NCI-H748 (cell line): ENCODE measurements at regions not wholly inside any gene's neighbourhood (a gene's known extent, or its start where the extent isn't known, plus 50 kb on each side); places are given as distances from the start of the nearest gene placed in this dataset.
"Not testable (repeated sequence)": the region's sequence is repeated elsewhere in the genome, so short reads cannot be mapped to it uniquely, and the experiment has no call there.

Source experiments
- DNase-seq: peaks from one replicate; lab custom pipeline; 2025; ENCODE audit not compliant: unreplicated experiment; lab: John Stamatoyannopoulos, UW

DNA sequence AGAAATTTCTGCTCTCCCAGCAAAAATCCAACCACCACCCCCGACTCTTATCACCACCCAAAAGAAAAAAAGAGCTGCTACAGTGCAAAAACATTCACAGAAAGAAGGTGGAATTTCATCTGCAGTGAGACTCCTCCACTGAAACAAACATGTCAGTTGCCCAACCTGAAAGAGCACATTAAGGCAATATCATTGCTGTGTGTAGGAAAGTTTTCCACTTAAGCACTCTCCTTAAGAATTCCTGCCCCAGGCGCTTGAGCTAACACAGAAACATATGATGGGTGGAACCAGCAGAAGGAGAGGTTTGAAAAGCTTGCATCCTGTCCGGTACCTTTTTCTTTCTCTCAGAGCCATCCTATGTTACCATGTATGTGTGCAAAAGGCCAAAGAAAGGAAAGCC, 200.8 kb upstream of the GADL1 start:
- DNase-seq: no peak

DNA sequence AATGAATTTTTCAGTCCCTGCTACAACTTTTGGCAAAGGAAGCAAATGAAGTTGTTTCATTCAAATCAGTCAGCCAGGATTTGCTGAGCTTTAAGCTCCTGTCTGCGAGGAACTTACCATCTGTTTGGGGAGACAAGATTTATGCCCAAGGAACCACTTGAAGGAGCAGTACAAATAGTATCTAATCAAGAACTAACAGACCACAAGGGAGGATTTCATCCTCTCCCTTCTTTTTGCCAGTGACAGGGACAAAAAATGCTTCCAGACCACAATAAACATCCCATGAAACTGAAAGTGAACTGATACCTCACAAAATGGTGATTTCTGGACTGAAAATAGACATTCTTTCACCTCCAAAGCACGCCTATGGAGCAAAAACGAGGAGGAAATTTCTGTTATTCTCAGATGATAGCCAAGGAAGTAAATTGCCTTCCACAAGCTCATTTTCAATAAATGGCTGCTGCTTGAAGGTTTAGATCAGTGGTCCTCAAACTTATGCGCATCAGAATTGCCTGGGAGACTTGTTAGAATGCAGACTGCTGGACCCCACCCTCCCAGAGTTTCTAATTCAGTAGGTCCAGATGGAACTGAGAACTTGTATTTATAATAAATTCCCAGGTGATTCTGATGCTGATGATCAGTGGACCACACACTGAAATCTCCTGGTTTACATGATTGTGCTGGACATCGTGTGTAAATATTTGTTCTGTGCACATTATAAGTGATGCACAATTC, 202.4 kb upstream of the GADL1 start:
- peak; percentile 43 for DNase-seq

DNA sequence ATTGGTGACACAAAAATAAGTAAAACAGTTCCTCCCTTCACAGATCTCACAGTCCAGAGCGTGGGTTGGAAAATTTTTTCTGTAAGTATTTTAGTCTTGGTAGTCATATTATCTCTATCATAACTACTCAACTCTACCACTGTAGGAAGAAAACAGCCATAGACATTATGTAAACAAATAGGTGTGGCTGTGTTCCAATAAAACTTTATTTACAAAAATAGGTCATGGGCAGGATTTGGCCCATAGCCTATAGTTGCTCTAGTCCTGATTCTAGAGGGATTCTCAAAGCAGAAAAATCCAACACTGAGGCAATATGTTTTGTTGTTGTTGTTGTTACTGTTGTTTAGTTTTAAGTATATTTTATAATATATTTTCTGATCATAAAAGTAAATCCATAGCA, 206.1 kb upstream of the GADL1 start:
- DNase-seq: no peak

DNA sequence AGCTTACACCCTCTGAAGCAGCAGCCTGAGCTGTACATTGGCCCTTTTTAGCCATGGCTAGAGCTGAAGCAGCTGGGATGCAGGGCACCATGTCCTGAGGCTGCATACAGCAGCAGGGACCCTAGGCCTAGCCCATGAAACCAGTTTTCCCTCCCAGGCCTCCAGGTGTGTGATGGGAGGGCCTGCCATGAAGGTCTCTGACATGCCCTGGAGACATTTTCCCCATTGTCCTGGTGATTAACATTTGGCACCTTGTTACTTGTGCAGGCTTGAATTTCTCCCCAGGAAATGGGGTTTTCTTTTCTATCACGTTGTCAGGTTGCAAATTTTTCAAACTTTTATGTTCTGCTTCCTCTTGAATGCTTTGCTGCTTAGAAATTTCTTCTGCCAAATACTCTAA, 206.8 kb upstream of the GADL1 start:
- DNase-seq: not testable (repeated sequence)

DNA sequence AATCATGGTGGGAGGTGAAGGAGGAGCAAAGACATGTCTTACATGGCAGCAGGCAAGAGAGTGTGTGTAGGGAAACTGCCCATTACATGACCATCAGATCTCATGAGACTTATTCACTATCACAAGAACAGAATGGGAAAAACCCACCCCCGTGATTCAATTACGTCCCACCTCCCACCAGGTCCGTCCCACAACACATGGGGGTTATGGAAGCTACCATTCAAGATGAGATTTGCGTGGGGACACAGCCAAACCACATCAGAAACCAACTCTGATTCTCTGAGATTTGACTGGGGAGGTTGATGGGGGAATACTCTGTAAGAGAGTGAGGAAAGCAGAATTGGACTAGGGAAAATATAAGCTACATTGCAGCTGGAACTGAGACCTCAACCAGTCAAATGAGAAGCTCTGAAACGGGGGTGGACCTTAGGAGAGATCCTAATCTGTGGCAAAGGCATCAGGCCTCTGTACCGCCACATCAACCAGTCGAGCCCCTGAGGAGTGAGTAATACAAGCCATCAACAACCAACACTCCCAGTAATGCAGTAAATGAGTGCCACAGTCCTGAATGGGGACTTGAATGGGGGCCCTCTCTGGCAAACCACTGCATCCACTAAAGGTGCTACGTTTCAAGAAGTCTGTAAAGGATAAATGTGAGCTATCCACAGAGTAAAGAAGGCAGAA, 207.9 kb upstream of the GADL1 start:
- no peak for DNase-seq

DNA sequence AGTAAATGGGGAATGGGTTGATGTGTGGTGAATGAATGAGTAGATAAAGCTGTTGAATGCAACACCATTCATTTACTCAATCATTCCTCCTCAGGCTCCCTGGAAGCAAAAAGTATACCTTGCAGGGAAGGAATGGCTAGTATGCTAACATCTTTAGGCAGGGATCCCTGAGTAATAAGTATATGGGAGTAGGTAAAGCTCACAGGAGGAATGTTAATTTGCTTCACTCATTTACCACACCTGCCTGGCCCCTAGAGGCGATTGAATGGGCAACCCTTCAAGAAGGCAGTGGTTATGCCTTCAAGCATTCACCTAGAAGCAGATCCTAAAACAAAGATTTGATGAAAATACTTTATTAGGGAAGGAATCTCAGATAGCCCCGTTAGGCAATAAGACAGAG, 208.7 kb upstream of the GADL1 start:
- no peak for DNase-seq

DNA sequence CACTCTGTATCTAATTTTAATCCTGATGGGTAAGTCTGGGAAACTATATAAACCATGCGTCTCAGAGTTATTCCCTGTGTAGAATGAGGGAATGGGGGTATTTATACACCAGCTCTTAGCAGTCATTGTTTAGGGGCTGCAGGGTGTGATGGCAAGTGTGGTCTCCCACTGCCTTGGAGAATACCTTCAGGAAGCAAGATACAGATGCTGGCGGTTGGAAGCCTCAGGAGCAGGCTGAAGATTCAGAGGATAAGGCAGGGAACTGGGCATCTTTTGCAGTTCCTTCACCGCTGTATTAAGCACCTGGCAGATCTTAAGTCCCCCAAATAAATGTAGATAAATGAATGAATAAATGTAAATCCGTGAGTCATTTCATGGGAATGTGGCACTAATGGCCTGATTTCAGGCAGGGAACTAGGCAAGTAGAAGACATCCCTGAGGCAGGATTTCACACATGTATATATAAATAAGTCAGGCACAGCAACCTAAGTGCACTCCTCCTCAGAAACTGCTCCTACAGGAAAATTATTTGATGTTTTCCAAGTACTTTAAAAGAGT, 209.2 kb upstream of the GADL1 start:
- DNase-seq: no peak

DNA sequence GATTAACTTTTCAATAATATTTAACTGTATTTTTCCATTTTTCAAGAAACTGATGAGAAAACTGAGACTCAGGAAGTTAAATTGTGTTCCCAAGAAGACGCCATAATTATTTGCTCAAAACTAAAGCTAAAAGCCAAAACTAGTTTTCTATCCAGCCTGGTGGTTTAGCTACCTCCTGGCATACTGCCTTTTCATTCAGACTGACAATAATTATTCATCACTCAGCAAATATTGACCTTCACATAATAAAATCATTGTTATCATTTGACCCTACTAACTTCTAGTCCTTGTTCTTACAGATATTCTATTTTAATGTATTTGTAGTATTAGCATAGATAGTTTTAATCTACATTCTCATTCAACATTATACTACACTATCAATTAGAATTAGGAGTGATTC, 210.6 kb upstream of the GADL1 start:
- DNase-seq: peak; percentile 15

DNA sequence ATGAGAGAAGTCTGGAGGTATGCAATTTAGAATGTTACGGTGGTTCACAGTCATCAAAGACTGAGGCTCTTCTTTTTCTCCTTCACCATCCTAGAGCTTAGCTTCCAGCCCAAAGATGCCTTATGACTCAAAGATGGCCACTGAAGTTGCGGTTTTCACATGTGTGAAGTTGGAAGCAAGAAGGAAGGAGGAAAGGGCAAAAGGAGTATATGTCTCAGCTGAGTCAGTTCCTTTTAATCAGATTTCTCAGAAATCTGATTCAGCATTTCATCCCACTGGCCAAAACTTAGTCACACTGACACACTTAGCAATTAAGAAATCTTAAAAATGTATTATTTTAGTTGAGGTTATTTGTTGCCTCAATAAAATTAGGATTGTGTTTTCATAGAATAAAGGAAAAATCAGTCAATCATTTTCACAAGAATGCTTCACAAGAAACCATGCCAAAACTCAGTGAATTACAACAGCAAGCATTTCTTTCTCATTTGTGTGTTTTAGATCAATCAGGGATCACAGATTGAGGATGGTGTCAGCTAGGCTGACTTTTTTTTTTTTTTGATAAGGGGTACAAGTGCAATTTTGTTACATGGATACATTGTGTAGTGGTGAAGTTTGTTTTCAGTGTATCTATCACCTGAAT, 211.1 kb upstream of the GADL1 start:
- DNase-seq: no peak

DNA sequence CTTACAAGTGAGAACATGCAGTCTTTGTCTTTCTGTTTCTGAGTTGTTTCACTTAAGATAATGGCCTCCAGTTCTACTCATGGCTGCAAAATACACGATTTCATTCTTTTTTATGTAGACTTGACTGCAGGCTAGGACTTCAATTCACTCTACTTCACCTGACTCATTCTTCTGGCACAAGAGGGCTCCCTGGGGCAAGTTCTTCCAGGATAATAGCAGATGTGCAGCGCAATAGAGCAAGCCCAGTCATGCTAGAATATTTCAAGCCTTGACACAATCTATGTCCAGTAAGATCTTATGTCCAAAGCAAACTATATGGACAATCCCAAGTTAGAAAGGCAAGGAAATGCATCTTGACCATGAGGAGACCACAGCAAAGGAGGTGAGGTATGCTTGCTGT, 211.7 kb upstream of the GADL1 start:
- no peak for DNase-seq

DNA sequence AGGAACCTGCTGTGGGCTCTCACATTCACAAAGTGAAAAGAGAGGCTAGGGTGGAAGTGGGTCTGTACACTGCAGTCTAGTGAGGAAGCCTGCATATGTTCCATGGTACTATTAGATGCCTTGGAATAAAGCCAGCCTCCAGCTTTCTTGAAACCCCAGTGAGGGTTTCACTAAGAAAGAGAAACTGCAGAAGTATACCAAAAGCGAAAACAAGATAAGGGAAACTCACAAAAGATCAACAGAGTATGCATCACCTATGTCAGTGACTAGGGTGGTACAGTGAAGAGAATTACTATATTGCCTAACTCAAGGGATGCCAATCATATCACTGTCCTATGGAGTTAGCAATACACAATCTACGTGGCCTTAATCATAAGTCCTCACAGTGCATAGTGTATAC, 212.5 kb upstream of the GADL1 start:
- no peak for DNase-seq

DNA sequence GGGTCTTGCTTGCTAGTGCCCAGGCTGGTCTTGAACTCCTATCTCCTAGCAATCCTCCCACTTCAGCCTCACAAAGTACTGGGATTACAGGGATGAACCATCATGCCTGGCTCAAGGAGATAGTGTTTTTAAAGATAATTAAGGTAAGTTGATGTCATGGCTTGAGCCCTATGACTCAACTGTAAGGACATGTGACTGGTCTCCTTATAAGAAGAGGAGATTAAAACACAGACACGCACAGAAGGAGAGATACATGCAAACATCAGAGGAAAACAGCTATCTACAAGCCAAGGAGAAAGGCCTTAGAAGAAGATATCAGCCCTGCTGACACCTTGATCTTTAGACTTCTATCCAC, 220.4 kb upstream of the GADL1 start:
- DNase-seq: no peak

DNA sequence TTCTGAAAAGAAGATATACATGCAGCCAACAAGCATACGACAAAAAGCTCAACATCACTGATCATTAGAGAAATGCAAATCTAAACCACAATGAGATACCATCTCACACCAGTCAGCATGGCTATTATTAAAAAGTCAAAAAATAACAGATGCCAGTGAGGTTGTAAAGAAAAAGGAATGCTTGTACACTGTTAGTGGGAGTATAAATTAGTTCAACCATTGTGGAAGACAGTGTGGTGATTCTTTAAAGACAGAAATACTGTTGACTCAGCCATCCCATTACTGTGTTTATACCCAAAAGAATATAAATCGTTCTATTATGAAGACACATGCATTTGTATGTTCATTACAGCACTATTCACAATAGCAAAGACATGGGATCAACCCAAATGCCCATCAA, 221.1 kb upstream of the GADL1 start:
- not testable (repeated sequence) for DNase-seq

DNA sequence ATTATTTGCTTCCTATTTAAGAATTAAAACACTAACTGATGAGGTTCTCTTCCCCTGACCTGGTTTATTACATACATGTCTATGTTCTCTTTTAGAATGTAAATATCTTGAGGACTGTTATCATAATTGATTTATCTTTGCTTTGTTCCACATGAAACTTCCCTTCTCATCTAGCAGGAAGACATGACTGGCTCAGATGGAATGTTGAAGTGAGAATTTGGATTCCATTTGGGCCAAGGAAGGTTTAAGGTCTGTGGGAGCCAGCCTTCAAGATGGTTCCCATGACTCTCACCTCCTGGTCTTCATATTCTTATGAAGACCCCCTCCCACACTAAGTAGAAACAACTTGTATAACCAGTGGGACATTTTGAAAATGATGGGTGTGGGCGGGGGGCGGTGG, 222.2 kb upstream of the GADL1 start:
- DNase-seq: no peak

DNA sequence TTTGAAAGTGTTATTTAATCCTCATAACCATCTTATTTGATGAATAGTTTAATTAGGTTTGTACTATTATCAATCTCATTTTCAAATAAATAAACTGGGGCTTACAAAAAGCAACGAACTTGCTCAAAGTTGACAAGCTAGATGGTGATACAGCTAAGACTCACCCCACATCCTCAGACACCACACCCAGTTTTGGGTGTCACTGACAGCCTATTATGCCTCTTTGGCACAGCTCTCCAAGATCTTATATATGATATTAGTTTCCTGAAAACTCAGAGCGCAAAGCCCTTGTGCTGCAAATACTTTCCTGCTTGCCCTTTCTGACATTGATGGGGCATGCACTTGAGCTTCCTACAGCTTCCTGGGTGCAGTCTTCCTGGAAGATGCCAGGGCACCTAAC, 223.4 kb upstream of the GADL1 start:
- DNase-seq: no peak

DNA sequence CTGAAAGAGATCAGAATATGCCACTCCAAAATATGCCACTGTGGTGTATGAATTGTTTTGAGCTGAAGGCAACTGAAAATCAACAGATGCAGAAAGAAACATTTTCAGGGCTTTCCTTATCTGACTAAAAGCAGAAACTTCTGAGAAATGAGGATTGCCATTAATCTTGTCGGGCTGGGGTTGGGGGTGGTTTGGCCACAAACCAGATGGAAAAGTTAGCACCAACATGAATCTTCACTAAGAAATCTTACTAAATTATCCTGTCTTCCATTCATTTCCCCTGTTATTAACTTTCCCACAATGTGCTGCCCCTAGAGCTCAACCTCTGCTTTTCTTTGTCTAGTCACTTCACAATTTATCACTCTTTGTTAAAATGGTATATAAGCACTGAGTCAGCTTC, 229.9 kb upstream of the GADL1 start:
- no peak for DNase-seq

DNA sequence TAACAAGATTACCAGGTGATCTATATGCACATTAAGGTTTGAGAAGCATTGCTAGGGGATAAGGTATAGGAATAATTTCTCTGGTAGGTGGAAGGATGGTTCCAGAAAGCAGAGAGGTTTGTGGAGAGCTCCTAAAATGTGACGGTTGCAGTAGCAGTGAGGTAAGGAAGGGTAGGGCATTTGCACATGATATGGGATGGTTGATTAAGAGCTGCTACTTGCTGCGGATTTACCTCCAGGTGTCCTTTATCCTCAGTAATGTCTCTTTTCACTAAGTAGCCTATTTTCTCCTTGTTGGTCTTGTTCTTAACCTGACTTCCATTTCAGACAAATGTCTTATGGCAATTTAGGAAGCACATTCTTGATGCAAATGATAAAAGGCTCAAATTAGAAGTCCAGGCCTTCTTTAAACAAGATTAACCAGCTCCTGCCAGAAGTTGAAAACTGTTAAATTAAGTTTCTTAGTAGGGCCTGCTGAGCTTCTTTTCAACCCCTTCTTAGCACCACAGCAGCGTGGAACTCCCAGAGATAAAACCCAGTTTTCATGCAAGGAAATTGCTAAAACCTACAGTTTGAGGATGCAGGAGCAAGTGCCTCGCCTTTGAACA, 231.1 kb upstream of the GADL1 start:
- DNase-seq: no peak

DNA sequence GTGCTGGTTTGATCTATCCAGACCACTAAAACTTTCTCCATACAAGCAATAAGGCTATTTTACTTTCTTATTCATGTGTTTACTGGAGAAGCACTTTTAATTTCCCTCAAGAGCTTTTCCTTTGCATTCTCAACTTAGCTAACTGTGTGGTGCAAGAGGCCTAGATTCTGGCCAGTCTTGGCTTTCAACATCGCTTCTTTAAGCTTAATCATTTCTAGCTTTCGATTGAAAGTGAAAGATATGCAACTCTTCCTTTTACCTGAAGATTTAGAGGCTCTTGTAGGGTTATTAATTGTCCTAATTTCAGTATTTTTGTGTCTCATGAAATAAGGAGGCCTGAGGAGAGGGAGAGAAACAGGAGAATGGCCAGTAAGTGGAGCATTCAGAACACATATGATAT, 234.8 kb upstream of the GADL1 start:
- DNase-seq: no peak

DNA sequence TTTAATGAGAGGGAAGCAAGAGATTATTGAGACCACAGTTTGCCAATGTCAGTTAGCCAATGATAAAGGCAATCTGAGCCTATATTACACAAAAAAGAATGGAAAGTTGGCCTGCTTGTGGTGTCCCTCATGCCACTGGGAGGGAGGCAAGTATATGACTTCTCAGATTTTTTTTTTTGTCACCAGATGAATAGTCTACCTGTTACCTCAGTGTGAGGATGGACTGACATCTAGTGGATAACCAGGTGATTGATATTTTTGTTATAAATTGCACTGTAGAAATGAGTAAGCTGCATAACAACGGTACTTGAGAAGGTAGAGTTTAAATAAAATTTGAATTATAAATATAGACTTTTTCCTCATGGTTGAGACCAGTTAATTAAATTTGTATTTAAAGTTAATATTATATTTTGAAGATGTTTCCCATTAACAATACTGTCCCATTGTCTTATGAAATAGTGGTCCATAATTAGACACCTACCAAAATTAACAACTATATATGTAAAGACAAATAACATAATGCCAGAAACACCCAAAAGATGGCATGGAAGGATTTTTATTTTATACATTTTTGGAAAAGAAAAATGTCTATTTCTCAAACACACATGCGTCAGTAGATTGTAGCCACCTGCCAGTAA, 237.8 kb upstream of the GADL1 start:
- DNase-seq: peak; percentile 43

DNA sequence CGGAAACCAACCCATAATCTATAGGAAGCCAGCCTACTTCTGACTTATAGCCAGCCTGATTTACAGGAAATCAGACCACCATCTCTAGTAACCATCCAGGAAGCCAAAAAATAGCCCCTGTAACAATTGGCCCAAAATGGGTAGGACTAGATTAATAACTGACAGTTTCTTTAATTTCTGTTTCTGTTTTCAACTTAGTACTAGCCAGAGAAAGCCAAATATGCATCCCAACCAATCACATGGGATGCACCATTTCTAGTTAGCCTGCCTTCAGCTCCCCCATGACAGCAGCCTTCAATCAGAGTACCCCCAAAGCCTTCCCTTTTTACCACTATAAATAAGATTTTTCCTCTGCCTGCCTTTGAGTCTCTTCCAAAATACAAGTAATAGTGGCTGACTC, 239.1 kb upstream of the GADL1 start:
- DNase-seq: no peak

DNA sequence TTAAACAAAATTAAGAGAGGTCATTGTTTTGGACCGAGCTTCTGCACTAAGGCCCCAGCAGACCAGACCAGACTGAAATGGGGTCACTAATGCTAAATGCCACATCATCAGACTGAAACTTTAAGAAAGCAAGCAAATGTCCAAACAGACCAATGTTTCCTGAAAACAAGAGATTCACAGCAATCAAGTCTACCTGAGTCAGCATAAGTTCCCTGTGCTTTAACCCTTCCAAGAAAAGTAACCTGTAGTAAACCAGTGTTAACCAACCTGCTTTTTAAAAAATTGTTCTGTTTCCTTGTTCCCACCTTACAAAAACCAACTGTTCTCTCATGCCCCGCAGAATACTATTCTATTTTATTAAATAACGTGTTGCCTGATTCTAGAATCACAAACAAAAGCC, 241.1 kb upstream of the GADL1 start:
- DNase-seq: no peak
